ENCODE measurements at regions not wholly inside any gene's neighbourhood (a gene's known extent, or its start where the extent isn't known, plus 50 kb on each side); places are given as distances from the start of the nearest gene placed in this dataset.

GRCh38 chr15:95968856-95969255 lies 361.6 kb upstream of the NR2F2 start:
- Histone ChIP-seq H3K27me3 (ENCODE audit: insufficient read depth, insufficient read length) (no peaks in the 10 kb centered on the region), H3K36me3 (ENCODE audit: insufficient read depth, insufficient read length, low read length) (no peaks in the 10 kb centered on the region), H3K4me3 (ENCODE audit: insufficient read length, low read depth) (no peak overlapping the region), H3K9ac (ENCODE audit: insufficient read length, low read depth) (no peak overlapping the region), H3K4me1 (ENCODE audit: insufficient read depth, insufficient read length) (no peaks in the 10 kb centered on the region), H3K9me3 (ENCODE audit: insufficient read depth, low read length) (peaks cover 5% of the 10 kb centered on the region; the same call in 1 of the 2 replicates)
- no peak for DNase-seq (ENCODE audit: low read depth, low spot score)
- no peak for TF ChIP-seq ZNF274 (IDR thresholded peaks at IDR 0.05; ENCODE audit: low read depth, low read length)
- TF ChIP-seq SUZ12 (IDR thresholded peaks at IDR 0.05; ENCODE audit: extremely low read depth, insufficient read depth, insufficient read length) = no peak
- TF ChIP-seq YY1 (IDR thresholded peaks at IDR 0.05; ENCODE audit: insufficient read depth, insufficient read length) = no peak

GRCh38 chr15:95970326-95970725 lies 360.2 kb upstream of the NR2F2 start:
- Histone ChIP-seq H3K9me3 (ENCODE audit: insufficient read depth, low read length) (no peaks in the 10 kb centered on the region), H3K4me3 (ENCODE audit: insufficient read length, low read depth) (no peak overlapping the region), H3K27me3 (ENCODE audit: insufficient read depth, insufficient read length) (no peaks in the 10 kb centered on the region), H3K36me3 (ENCODE audit: insufficient read depth, insufficient read length, low read length) (no peaks in the 10 kb centered on the region), H3K9ac (ENCODE audit: insufficient read length, low read depth) (no peak overlapping the region), H3K4me1 (ENCODE audit: insufficient read depth, insufficient read length) (no peaks in the 10 kb centered on the region)
- DNase-seq (ENCODE audit: low read depth, low spot score) = no peak
- TF ChIP-seq SUZ12 (IDR thresholded peaks at IDR 0.05; ENCODE audit: extremely low read depth, insufficient read depth, insufficient read length) (no peak), ZNF274 (IDR thresholded peaks at IDR 0.05; ENCODE audit: low read depth, low read length) (no peak), YY1 (IDR thresholded peaks at IDR 0.05; ENCODE audit: insufficient read depth, insufficient read length) (no peak)

GRCh38 chr15:95972041-95972553 lies 358.4 kb upstream of the NR2F2 start:
- Histone ChIP-seq H3K36me3 (ENCODE audit: insufficient read depth, insufficient read length, low read length) (no peaks in the 10 kb centered on the region), H3K9ac (ENCODE audit: insufficient read length, low read depth) (no peak overlapping the region), H3K9me3 (ENCODE audit: insufficient read depth, low read length) (no peaks in the 10 kb centered on the region), H3K27me3 (ENCODE audit: insufficient read depth, insufficient read length) (no peaks in the 10 kb centered on the region), H3K4me3 (ENCODE audit: insufficient read length, low read depth) (no peak overlapping the region), H3K4me1 (ENCODE audit: insufficient read depth, insufficient read length) (no peaks in the 10 kb centered on the region)
- no peak for DNase-seq (ENCODE audit: low read depth, low spot score)
- TF ChIP-seq YY1 (IDR thresholded peaks at IDR 0.05; ENCODE audit: insufficient read depth, insufficient read length) (no peak), ZNF274 (IDR thresholded peaks at IDR 0.05; ENCODE audit: low read depth, low read length) (no peak), SUZ12 (IDR thresholded peaks at IDR 0.05; ENCODE audit: extremely low read depth, insufficient read depth, insufficient read length) (no peak)

- no peak overlapping the region for H3K9ac ChIP-seq (ENCODE audit: insufficient read length, low read depth)
- H3K9me3 ChIP-seq (ENCODE audit: insufficient read depth, low read length) = no peaks in the 10 kb centered on the region
- no peak overlapping the region for H3K4me3 ChIP-seq (ENCODE audit: insufficient read length, low read depth)
- no peaks in the 10 kb centered on the region for H3K4me1 ChIP-seq (ENCODE audit: insufficient read depth, insufficient read length)
- no peaks in the 10 kb centered on the region for H3K36me3 ChIP-seq (ENCODE audit: insufficient read depth, insufficient read length, low read length)
- no peak for TF ChIP-seq YY1 (IDR thresholded peaks at IDR 0.05; ENCODE audit: insufficient read depth, insufficient read length)
- no peak for TF ChIP-seq ZNF274 (IDR thresholded peaks at IDR 0.05; ENCODE audit: low read depth, low read length)
- no peak for TF ChIP-seq SUZ12 (IDR thresholded peaks at IDR 0.05; ENCODE audit: extremely low read depth, insufficient read depth, insufficient read length)
- DNase-seq (ENCODE audit: low read depth, low spot score) = no peak
- H3K27me3 ChIP-seq (ENCODE audit: insufficient read depth, insufficient read length) = no peaks in the 10 kb centered on the region
These were observed 357.7 kb upstream of the NR2F2 start for GRCh38 chr15:95972812-95973211.

DNA sequence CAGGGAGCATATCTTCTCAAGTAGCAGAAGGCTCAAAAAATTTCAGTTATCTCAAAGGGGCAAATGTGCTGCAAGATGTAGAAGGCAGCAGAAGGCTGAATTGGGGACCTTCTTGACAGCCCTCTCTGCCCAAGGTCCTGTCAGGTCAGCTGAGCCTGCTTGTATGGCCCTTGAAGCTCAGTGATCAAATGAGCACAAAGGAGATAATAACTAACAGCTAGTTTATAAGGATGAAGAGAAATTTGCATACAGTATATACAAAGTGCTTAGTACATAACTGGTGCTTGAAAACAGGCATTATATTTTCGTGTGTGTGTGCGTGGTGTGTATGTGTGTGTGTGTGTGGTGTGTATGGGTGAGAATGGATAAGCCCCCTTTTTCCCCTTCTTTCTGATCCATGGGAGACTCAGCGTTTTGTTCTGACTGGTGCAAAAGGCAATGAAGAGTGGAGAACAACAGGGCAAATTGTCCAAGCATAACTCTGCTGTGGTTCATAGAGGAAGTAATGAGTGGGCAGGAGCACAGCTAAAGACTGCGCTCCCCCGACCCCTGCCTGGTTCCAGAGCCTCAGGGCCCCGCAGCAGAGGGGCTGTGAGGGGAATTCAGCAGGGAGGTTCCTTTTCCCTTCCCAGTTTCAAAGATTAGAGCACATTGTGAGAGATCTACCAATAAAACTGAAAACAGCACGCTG lies 356.8 kb upstream of the NR2F2 start:
- no peaks in the 10 kb centered on the region for H3K4me1 ChIP-seq (ENCODE audit: insufficient read depth, insufficient read length)
- no peak for TF ChIP-seq SUZ12 (IDR thresholded peaks at IDR 0.05; ENCODE audit: extremely low read depth, insufficient read depth, insufficient read length)
- TF ChIP-seq YY1 (IDR thresholded peaks at IDR 0.05; ENCODE audit: insufficient read depth, insufficient read length) = no peak
- no peak for TF ChIP-seq ZNF274 (IDR thresholded peaks at IDR 0.05; ENCODE audit: low read depth, low read length)

GRCh38 chr15:95975212-95975611 lies 355.3 kb upstream of the NR2F2 start:
- H3K4me1 ChIP-seq (ENCODE audit: insufficient read depth, insufficient read length) = no peaks in the 10 kb centered on the region
- no peak for TF ChIP-seq ZNF274 (IDR thresholded peaks at IDR 0.05; ENCODE audit: low read depth, low read length)
- TF ChIP-seq YY1 (IDR thresholded peaks at IDR 0.05; ENCODE audit: insufficient read depth, insufficient read length) = no peak
- no peak for TF ChIP-seq SUZ12 (IDR thresholded peaks at IDR 0.05; ENCODE audit: extremely low read depth, insufficient read depth, insufficient read length)
- no peaks in the 10 kb centered on the region for H3K36me3 ChIP-seq (ENCODE audit: insufficient read depth, insufficient read length, low read length)
- no peaks in the 10 kb centered on the region for H3K9me3 ChIP-seq (ENCODE audit: insufficient read depth, low read length)
- no peaks in the 10 kb centered on the region for H3K27me3 ChIP-seq (ENCODE audit: insufficient read depth, insufficient read length)
- no peak overlapping the region for H3K9ac ChIP-seq (ENCODE audit: insufficient read length, low read depth)
- no peak for DNase-seq (ENCODE audit: low read depth, low spot score)
- no peak overlapping the region for H3K4me3 ChIP-seq (ENCODE audit: insufficient read length, low read depth)

More for the DNA sequence above, 356.8 kb upstream of the NR2F2 start:
- H3K27me3 ChIP-seq (ENCODE audit: insufficient read depth, insufficient read length) = no peaks in the 10 kb centered on the region
- H3K36me3 ChIP-seq (ENCODE audit: insufficient read depth, insufficient read length, low read length) = no peaks in the 10 kb centered on the region
- no peak for DNase-seq (ENCODE audit: low read depth, low spot score)
- no peak overlapping the region for H3K4me3 ChIP-seq (ENCODE audit: insufficient read length, low read depth)
- H3K9ac ChIP-seq (ENCODE audit: insufficient read length, low read depth) = no peak overlapping the region
- no peaks in the 10 kb centered on the region for H3K9me3 ChIP-seq (ENCODE audit: insufficient read depth, low read length)

DNA sequence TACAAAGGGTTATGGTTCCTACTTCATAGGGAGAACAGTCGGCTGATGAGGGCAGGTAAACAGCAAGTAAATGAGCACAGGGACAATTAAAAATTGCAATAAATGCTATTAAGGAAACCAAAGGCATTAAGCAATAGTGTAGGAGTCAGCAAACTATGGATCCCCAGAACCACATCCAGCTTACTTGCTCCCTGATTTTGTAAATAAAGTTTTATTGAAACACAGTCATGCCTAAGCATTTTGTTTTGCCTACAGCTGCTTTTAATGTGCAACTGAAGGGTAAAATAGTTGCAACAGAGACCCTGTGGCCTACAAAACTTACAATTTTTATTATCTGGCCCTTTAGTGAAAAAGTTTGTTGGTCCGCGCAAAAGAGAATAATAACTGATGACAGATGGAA lies 351.2 kb upstream of the NR2F2 start:
- H3K9ac ChIP-seq (ENCODE audit: insufficient read length, low read depth) = no peak overlapping the region
- no peaks in the 10 kb centered on the region for H3K4me1 ChIP-seq (ENCODE audit: insufficient read depth, insufficient read length)
- H3K4me3 ChIP-seq (ENCODE audit: insufficient read length, low read depth) = no peak overlapping the region
- no peaks in the 10 kb centered on the region for H3K36me3 ChIP-seq (ENCODE audit: insufficient read depth, insufficient read length, low read length)
- TF ChIP-seq ZNF274 (IDR thresholded peaks at IDR 0.05; ENCODE audit: low read depth, low read length) (no peak), YY1 (IDR thresholded peaks at IDR 0.05; ENCODE audit: insufficient read depth, insufficient read length) (no peak), SUZ12 (IDR thresholded peaks at IDR 0.05; ENCODE audit: extremely low read depth, insufficient read depth, insufficient read length) (no peak)
- H3K27me3 ChIP-seq (ENCODE audit: insufficient read depth, insufficient read length) = no peaks in the 10 kb centered on the region
- no peak for DNase-seq (ENCODE audit: low read depth, low spot score)
- no peaks in the 10 kb centered on the region for H3K9me3 ChIP-seq (ENCODE audit: insufficient read depth, low read length)
